ENCODE measurements at regions not wholly inside any gene's neighbourhood (a gene's known extent, or its start where the extent isn't known, plus 50 kb on each side); places are given as distances from the start of the nearest gene placed in this dataset.

DNA sequence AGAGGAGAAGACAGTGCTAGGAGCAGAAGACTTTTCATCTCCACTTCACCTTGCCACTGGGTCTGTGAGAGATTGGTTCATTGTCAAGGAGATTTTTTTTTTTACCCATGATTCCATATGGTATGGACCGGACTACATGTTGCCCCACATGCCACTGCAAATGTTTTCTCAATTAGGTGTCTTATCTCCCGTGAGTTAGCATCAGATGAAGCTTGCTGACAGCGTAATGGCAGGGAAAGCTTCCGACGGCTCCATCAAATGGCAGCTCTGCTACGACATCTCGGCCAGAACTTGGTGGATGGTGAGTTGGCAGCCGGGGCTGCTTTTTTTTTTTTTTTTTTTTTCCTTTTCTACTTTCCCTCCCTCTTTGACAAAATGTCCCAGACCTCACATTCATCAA lies 217.2 kb upstream of the NFIA start:
- Histone ChIP-seq H3K27ac (ENCODE audit: extremely low read depth, low read depth, low read length) (no peak overlapping the region), H3K36me3 (ENCODE audit: control insufficient read depth in 2 of 2, insufficient read depth in 1 of 2, low read length in 2 of 2) (no peaks in the 10 kb centered on the region), H3K9me3 (ENCODE audit: control insufficient read depth, insufficient read depth, low read depth, low read length) (no peaks in the 10 kb centered on the region), H3K4me3 (ENCODE audit: low read depth, low read length) (no peak overlapping the region), H3K4me1 (ENCODE audit: control insufficient read depth, insufficient read depth, low read length) (no peaks in the 10 kb centered on the region)
- ChIA-PET POLR2A (no interaction called here), CTCF (no interaction called here)
- TF ChIP-seq ZNF777 (tag by site-specific recombination; IDR thresholded peaks at IDR 0.05; ENCODE audit: borderline replicate concordance) (no peak), ZNF658 (tag by site-specific recombination; IDR thresholded peaks at IDR 0.05) (no peak), SCRT2 (tag by site-specific recombination; IDR thresholded peaks at IDR 0.05) (no peak), ZNF366 (tag by site-specific recombination; conservative IDR thresholded peaks at IDR 0.05) (0 out of 2 replicates have a peak, but pooled peaks have one; percentile 13), ZNF266 (tag by site-specific recombination; IDR thresholded peaks at IDR 0.05; ENCODE audit: low read depth) (no peak)
- TF ChIP-seq, protein P1, sequence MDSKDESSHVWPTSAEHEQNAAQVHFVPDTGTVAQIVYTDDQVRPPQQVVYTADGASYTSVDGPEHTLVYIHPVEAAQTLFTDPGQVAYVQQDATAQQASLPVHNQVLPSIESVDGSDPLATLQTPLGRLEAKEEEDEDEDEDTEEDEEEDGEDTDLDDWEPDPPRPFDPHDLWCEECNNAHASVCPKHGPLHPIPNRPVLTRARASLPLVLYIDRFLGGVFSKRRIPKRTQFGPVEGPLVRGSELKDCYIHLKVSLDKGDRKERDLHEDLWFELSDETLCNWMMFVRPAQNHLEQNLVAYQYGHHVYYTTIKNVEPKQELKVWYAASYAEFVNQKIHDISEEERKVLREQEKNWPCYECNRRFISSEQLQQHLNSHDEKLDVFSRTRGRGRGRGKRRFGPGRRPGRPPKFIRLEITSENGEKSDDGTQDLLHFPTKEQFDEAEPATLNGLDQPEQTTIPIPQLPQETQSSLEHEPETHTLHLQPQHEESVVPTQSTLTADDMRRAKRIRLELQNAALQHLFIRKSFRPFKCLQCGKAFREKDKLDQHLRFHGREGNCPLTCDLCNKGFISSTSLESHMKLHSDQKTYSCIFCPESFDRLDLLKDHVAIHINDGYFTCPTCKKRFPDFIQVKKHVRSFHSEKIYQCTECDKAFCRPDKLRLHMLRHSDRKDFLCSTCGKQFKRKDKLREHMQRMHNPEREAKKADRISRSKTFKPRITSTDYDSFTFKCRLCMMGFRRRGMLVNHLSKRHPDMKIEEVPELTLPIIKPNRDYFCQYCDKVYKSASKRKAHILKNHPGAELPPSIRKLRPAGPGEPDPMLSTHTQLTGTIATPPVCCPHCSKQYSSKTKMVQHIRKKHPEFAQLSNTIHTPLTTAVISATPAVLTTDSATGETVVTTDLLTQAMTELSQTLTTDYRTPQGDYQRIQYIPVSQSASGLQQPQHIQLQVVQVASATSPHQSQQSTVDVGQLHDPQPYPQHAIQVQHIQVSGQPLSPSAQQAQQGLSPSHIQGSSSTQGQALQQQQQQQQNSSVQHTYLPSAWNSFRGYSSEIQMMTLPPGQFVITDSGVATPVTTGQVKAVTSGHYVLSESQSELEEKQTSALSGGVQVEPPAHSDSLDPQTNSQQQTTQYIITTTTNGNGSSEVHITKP (tag by site-specific recombination; IDR thresholded peaks at IDR 0.05), result peak; percentile 22; the same call in 1 of the 2 replicates

DNA sequence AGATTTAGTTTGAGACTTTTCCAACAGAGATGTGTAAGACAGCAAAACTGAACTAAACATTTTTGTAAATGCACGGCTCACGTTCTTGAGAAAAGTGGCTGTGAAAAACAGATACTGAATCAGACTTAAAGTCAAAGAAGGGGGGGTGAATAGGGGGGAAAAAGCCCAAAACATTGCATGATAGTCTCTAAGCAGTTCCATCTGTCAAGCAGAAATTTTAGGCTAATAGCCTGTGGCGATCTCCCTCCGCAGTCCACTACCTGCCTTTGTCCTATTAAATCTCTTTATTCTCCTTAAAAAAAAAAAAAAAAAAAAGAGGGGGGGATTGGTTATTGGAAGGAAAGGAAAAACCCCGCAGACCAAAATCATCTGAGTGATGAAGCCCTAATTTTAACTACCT lies 217.6 kb upstream of the NFIA start:
- CTCF ChIA-PET, result no interaction called here
- TF ChIP-seq MZF1 (tag by site-specific recombination; IDR thresholded peaks at IDR 0.05; ENCODE audit: borderline replicate concordance), result no peak
- no peak for TF ChIP-seq ZNF121 (tag by site-specific recombination; IDR thresholded peaks at IDR 0.05)
- TF ChIP-seq MYNN (tag by site-specific recombination; IDR thresholded peaks at IDR 0.05; ENCODE audit: borderline replicate concordance), result no peak
- no peak for TF ChIP-seq ZNF16 (tag by site-specific recombination; IDR thresholded peaks at IDR 0.05; ENCODE audit: low read depth)
- TF ChIP-seq HIC1 (tag by site-specific recombination; IDR thresholded peaks at IDR 0.05), result no peak
- no peak for TF ChIP-seq ZNF48 (tag by site-specific recombination; IDR thresholded peaks at IDR 0.05)
- no peak for TF ChIP-seq PRDM4 (tag by site-specific recombination; IDR thresholded peaks at IDR 0.05)
- no peak for TF ChIP-seq ZNF404 (tag by site-specific recombination; IDR thresholded peaks at IDR 0.05)
- TF ChIP-seq ZNF707 (tag by site-specific recombination; IDR thresholded peaks at IDR 0.05), result no peak
- no peak for TF ChIP-seq ZNF792 (tag by site-specific recombination; IDR thresholded peaks at IDR 0.05)
- no peak for TF ChIP-seq WT1 (tag by site-specific recombination; IDR thresholded peaks at IDR 0.05)
- TF ChIP-seq ZNF133 (tag by site-specific recombination; IDR thresholded peaks at IDR 0.05), result no peak
- H3K4me3 ChIP-seq (ENCODE audit: low read depth, low read length), result no peak overlapping the region
- H3K9me3 ChIP-seq (ENCODE audit: control insufficient read depth, insufficient read depth, low read depth, low read length), result no peaks in the 10 kb centered on the region
- POLR2A ChIA-PET, result no interaction called here
- H3K27ac ChIP-seq (ENCODE audit: extremely low read depth, low read depth, low read length), result no peak overlapping the region
- H3K4me1 ChIP-seq (ENCODE audit: control insufficient read depth, insufficient read depth, low read length), result no peaks in the 10 kb centered on the region
- H3K36me3 ChIP-seq (ENCODE audit: control insufficient read depth in 2 of 2, insufficient read depth in 1 of 2, low read length in 2 of 2), result no peaks in the 10 kb centered on the region

Data from HEK293 (cell line).